H9 (cell line): ENCODE measurements at regions not wholly inside any gene's neighbourhood (a gene's known extent, or its start where the extent isn't known, plus 50 kb on each side); places are given as distances from the start of the nearest gene placed in this dataset.

ENCODE experiments used
- DNase-seq: peaks from one replicate; pipeline ENCODE4 v3.0.0-alpha.2; 2017
- H2AFZ ChIP-seq: one replicate; pipeline ENCODE4 v1.6.1; 2013; ENCODE audit warnings: mild to moderate bottlenecking, low read length, control low read depth, moderate library complexity
- H2AK5ac ChIP-seq: 2 replicates; pipeline ENCODE4 v1.6.1; 2013; ENCODE audit warnings: low read length, control low read depth, mixed read lengths; ENCODE audit not compliant: insufficient read length
- H2BK120ac ChIP-seq: one replicate; pipeline ENCODE4 v1.6.1; 2013; ENCODE audit warnings: low read depth, mild to moderate bottlenecking, low read length, control low read depth, inconsistent platforms; ENCODE audit not compliant: poor library complexity, severe bottlenecking
- H2BK12ac ChIP-seq: 2 replicates; pipeline ENCODE4 v1.6.1; 2013; ENCODE audit warnings: low read length, control low read depth, mixed read lengths, low read depth; ENCODE audit not compliant: insufficient read length
- H2BK15ac ChIP-seq: 2 replicates; pipeline ENCODE4 v1.6.1; 2013; ENCODE audit warnings: low read depth, low read length, control low read depth
- H2BK20ac ChIP-seq: one replicate; pipeline ENCODE4 v1.6.1; 2013; ENCODE audit warnings: low read depth, mild to moderate bottlenecking, low read length, control low read depth, inconsistent platforms; ENCODE audit not compliant: poor library complexity, severe bottlenecking
- H2BK5ac ChIP-seq: 2 replicates; pipeline ENCODE4 v1.6.1; 2013; ENCODE audit warnings: low read length, control low read depth, mixed read lengths; ENCODE audit not compliant: insufficient read length
- H3K14ac ChIP-seq: 2 replicates; pipeline ENCODE4 v1.6.1; 2013; ENCODE audit warnings: low read length, control low read depth; ENCODE audit not compliant: insufficient read depth
- H3K18ac ChIP-seq: 2 replicates; pipeline ENCODE4 v1.6.1; 2013; ENCODE audit warnings: low read depth, mild to moderate bottlenecking, mixed read lengths, low read length, control low read depth; ENCODE audit not compliant: insufficient read length
- H3K23ac ChIP-seq: 2 replicates; pipeline ENCODE4 v1.6.1; 2013; ENCODE audit warnings: low read length, control low read depth, mixed read lengths, low read depth; ENCODE audit not compliant: insufficient read length
- H3K23me2 ChIP-seq: 2 replicates; pipeline ENCODE4 v1.6.1; 2013; ENCODE audit warnings: low read depth, mild to moderate bottlenecking, mixed read lengths, low read length, control low read depth; ENCODE audit not compliant: insufficient read length, poor library complexity, severe bottlenecking
- H3K27ac ChIP-seq: 2 replicates; pipeline ENCODE4 v1.5.1; 2013; ENCODE audit warnings: low read length, control low read depth, mixed read lengths, low read depth; ENCODE audit not compliant: insufficient read length
- H3K27me3 ChIP-seq: 2 replicates; pipeline ENCODE4 v1.6.1; 2013; ENCODE audit warnings: low read length, control low read depth, inconsistent platforms; ENCODE audit not compliant: insufficient read depth
- H3K4ac ChIP-seq: 2 replicates; pipeline ENCODE4 v1.6.1; 2013; ENCODE audit warnings: low read depth, mild to moderate bottlenecking, control low read depth, inconsistent platforms, low read length, moderate library complexity
- H3K4me1 ChIP-seq: 2 replicates; pipeline ENCODE4 v1.6.1; 2013; ENCODE audit warnings: low read length, control low read depth, inconsistent platforms; ENCODE audit not compliant: insufficient read depth
- H3K4me2 ChIP-seq: 2 replicates; pipeline ENCODE4 v1.6.1; 2013; ENCODE audit warnings: low read length, control low read depth, mixed read lengths; ENCODE audit not compliant: insufficient read length, insufficient read depth
- H3K56ac ChIP-seq: 2 replicates; pipeline ENCODE4 v1.6.1; 2013; ENCODE audit warnings: low read depth, mild to moderate bottlenecking, mixed read lengths, low read length, control low read depth; ENCODE audit not compliant: insufficient read length
- H3K79me1 ChIP-seq: 2 replicates; pipeline ENCODE4 v1.6.1; 2013; ENCODE audit warnings: low read depth, mild to moderate bottlenecking, moderate library complexity, low read length, control low read depth, inconsistent platforms; ENCODE audit not compliant: insufficient read depth, poor library complexity, severe bottlenecking
- H3K79me2 ChIP-seq: 2 replicates; pipeline ENCODE4 v1.6.1; 2013; ENCODE audit warnings: low read length, control low read depth, inconsistent platforms; ENCODE audit not compliant: insufficient read depth
- H3K9ac ChIP-seq: 2 replicates; pipeline ENCODE4 v1.6.1; 2013; ENCODE audit warnings: low read length, control low read depth, mixed read lengths; ENCODE audit not compliant: insufficient read length; ENCODE audit errors: extremely low read depth
- H3K9me3 ChIP-seq: one replicate; pipeline ENCODE4 v1.6.1; 2013; ENCODE audit warnings: low read depth, low read length, inconsistent platforms; ENCODE audit not compliant: control insufficient read depth
- H3T11ph ChIP-seq: one replicate; pipeline ENCODE4 v1.6.1; 2013; ENCODE audit warnings: mild to moderate bottlenecking, low read length, control low read depth, inconsistent platforms
- H4K20me1 ChIP-seq: one replicate; pipeline ENCODE4 v1.6.1; 2013; ENCODE audit not compliant: control insufficient read depth, insufficient read length, insufficient read depth
- H4K5ac ChIP-seq: 2 replicates; pipeline ENCODE4 v1.6.1; 2013; ENCODE audit warnings: low read depth, mild to moderate bottlenecking, mixed read lengths, low read length, control low read depth; ENCODE audit not compliant: insufficient read length
- H4K8ac ChIP-seq: replicated peaks from 2 replicates; pipeline ENCODE4 v1.6.1; 2013; ENCODE audit warnings: low read length, control low read depth, mixed read lengths, low read depth; ENCODE audit not compliant: insufficient read length
- H4K91ac ChIP-seq: 2 replicates; pipeline ENCODE4 v1.6.1; 2013; ENCODE audit warnings: low read depth, mild to moderate bottlenecking, moderate library complexity, mixed read lengths, low read length, control low read depth; ENCODE audit not compliant: insufficient read length
- H3K27ac Mint-ChIP-seq, 3 experiments: 2 replicates in 2 of 3; 3 replicates in 1 of 3; pipeline ENCODE4 v1.8.0; 2020 to 2021; ENCODE audit warnings: mixed read lengths in 3 of 3, mild to moderate bottlenecking in 1 of 3, moderate library complexity in 1 of 3
- H3K27me3 Mint-ChIP-seq: 2 replicates; pipeline ENCODE4 v1.8.0; 2021; ENCODE audit warnings: low read depth, mild to moderate bottlenecking, moderate library complexity, mixed read lengths
- H3K36me3 Mint-ChIP-seq, 3 experiments: 2 replicates in 2 of 3; 3 replicates in 1 of 3; pipeline ENCODE4 v1.8.0; 2020 to 2021; ENCODE audit warnings: low read depth in 3 of 3, mixed read lengths in 3 of 3; ENCODE audit not compliant: insufficient read depth in 1 of 3
- H3K4me1 Mint-ChIP-seq, 2 experiments: 2 replicates each; pipeline ENCODE4 v1.8.0; 2020; ENCODE audit warnings: mixed read lengths in 2 of 2
- H3K4me3 Mint-ChIP-seq, 2 experiments: 2 replicates in 1 of 2; 3 replicates in 1 of 2; pipeline ENCODE4 v1.8.0; 2020 to 2021; ENCODE audit warnings: mild to moderate bottlenecking in 2 of 2, mixed read lengths in 2 of 2, moderate library complexity in 1 of 2
- H3K9me3 Mint-ChIP-seq, 2 experiments: 2 replicates in 1 of 2; 3 replicates in 1 of 2; pipeline ENCODE4 v1.8.0; 2020; ENCODE audit warnings: mild to moderate bottlenecking in 2 of 2, mixed read lengths in 2 of 2, moderate library complexity in 1 of 2
- WGBS: extraction: QIAGEN DNeasy Blood & Tissue Kit; methylation state at CpG from one replicate; pipeline ENCODE4 v1.1.7; 2013; ENCODE audit warnings: missing lambda C conversion rate, low lambda C conversion rate, mixed read lengths; ENCODE audit not compliant: insufficient read length; ENCODE audit errors: extremely low coverage; 5-methylcytosine and 5-hydroxymethylcytosine counted together
- TF ChIP-seq, protein P1 (sequence below): fragments of 200-600 bp; sonication (generic); conservative IDR thresholded peaks from 3 replicates; pipeline ENCODE4 v1.8.0; 2021; ENCODE audit warnings: antibody characterized with exemption, mild to moderate bottlenecking

DNA sequence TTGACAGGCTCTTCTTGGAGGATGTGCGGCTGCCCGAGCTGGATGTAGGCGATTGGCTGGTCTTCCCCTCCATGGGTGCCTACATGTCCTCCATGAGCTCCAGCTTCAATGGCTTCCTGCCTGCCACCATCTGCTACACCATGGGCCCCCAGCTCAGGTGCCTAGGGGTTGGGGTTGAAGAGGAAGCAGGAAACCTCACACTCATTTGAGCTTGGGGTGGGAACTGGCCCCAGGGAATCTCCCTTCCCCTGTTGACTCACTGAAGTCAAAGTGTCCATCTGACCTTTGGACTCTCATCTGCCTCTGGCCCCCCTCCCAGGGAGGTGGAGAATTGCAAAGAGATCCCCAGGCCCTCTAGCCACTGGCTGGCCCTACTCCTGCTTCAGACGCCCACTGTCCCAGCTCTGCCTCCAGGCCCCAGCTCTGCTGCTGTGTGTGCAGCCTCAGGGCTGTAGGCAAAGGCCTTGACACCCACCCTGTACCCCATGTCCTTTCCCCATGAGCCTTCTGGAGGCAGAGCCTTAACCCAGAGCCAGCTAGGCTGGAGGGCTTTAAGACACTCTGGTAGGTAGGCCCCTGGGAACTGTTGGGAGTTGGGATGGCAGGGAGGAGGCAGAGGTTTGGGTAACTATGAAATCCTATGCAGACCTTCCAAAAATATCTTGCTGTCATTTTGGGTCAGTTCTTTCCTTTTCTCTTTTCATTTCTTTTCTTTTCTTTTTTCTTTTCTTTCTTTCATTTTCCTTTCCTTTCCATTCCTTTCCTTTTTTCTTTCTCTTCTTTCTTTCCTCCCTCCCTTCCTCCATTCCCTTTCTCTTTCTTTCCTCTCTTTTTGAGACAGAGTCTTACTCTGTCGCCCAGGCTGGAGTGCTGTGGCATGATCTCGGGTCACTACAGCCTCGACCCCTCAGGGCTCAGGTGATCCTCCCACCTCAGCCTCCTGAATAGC is 66.9 kb upstream of the TINAGL1 start:
- Histone ChIP-seq H2BK5ac (no peak overlapping the region), H3K23ac (no peak overlapping the region), H4K91ac (no peak overlapping the region), H3K56ac (no peak overlapping the region), H3K79me2 (no peaks in the 10 kb centered on the region), H3K9ac (no peak overlapping the region), H3K4me1 (peaks cover 4% of the 10 kb centered on the region; the same call in 1 of the 2 replicates), H2AK5ac (no peak overlapping the region), H3K79me1 (no peaks in the 10 kb centered on the region), H2BK120ac (no peak overlapping the region), H3K4me2 (no peak overlapping the region), H2BK15ac (no peak overlapping the region), H3K27ac (no peak overlapping the region), H2BK12ac (no peak overlapping the region), H3K18ac (no peak overlapping the region), H3K23me2 (no peaks in the 10 kb centered on the region), H3K27me3 (no peaks in the 10 kb centered on the region), H4K8ac (no peak overlapping the region), H2BK20ac (no peak overlapping the region), H2AFZ (no peak overlapping the region), H3K9me3 (no peaks in the 10 kb centered on the region), H3T11ph (no peak overlapping the region), H3K4ac (no peak overlapping the region), H3K14ac (no peak overlapping the region; the same call in 1 of the 2 replicates), H4K20me1 (no peaks in the 10 kb centered on the region), H4K5ac (no peak overlapping the region)
- DNase-seq = no peak
- H3K4me1 Mint-ChIP-seq = peaks cover 14 to 30% of the 10 kb centered on the region in 2 experiments
- H3K27ac Mint-ChIP-seq = no peak overlapping the region; a peak in 1 of 7 replicates
- no peaks in the 10 kb centered on the region; a peak in 2 of 7 replicates for H3K36me3 Mint-ChIP-seq
- no peaks in the 10 kb centered on the region for H3K9me3 Mint-ChIP-seq
- TF ChIP-seq, protein P1, sequence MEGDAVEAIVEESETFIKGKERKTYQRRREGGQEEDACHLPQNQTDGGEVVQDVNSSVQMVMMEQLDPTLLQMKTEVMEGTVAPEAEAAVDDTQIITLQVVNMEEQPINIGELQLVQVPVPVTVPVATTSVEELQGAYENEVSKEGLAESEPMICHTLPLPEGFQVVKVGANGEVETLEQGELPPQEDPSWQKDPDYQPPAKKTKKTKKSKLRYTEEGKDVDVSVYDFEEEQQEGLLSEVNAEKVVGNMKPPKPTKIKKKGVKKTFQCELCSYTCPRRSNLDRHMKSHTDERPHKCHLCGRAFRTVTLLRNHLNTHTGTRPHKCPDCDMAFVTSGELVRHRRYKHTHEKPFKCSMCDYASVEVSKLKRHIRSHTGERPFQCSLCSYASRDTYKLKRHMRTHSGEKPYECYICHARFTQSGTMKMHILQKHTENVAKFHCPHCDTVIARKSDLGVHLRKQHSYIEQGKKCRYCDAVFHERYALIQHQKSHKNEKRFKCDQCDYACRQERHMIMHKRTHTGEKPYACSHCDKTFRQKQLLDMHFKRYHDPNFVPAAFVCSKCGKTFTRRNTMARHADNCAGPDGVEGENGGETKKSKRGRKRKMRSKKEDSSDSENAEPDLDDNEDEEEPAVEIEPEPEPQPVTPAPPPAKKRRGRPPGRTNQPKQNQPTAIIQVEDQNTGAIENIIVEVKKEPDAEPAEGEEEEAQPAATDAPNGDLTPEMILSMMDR = no peak
- H3K4me3 Mint-ChIP-seq = no peak overlapping the region
- WGBS = no CpG with 5 or more reads among the region's 7 CpGs
- H3K27me3 Mint-ChIP-seq = peaks cover 8% of the 10 kb centered on the region
